ENCODE measurements at regions not wholly inside any gene's neighbourhood (a gene's known extent, or its start where the extent isn't known, plus 50 kb on each side); places are given as distances from the start of the nearest gene placed in this dataset.

DNA sequence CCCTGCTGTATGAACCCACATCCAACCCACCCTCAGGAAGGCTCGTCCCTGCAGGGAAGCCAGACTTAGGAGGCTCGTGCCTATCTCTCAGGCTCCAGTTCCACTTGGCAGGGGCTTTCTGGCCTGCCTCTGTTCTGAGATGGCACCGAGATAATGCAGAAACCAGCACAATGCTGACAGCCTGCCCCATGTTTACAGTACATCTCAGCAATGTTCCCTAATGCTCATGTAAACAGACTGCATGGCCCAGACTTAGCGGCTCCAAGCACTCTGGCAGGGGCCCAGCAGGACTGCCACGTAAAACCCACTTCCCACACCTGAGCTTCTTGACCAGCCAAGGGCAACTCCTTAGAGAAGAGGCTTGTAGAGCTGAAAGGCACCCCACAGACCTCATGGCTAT lies 499.5 kb upstream of the BRINP1 start:
- Histone ChIP-seq H3K9me3 (ENCODE audit: control insufficient read depth in 2 of 2, insufficient read depth in 1 of 2, low read depth in 1 of 2, low read length in 1 of 2) (no peaks in the 10 kb centered on the region), H3K4me1 (ENCODE audit: control insufficient read depth in 3 of 3, insufficient read depth in 2 of 3, low read depth in 1 of 3, low read length in 2 of 3) (no peaks in the 10 kb centered on the region), H3K27me3 (ENCODE audit: control insufficient read depth in 3 of 3, insufficient read depth in 3 of 3, low read length in 3 of 3) (no peaks in the 10 kb centered on the region), H3K36me3 (ENCODE audit: control insufficient read depth in 3 of 3, insufficient read depth in 2 of 3, low read depth in 1 of 3, low read length in 3 of 3) (no peaks in the 10 kb centered on the region), H3K4me3 (ENCODE audit: low read depth in 1 of 3, low read length in 3 of 3) (no peak overlapping the region), H3K27ac (ENCODE audit: low read depth in 1 of 3, low read length in 2 of 3) (no peak overlapping the region)
- WGBS, 3 donors, result 19 to 26% (median 23%) methylated on average over 5 of the region's 5 CpGs
- FAIRE-seq, result no peak
- no peak for DNase-seq

DNA sequence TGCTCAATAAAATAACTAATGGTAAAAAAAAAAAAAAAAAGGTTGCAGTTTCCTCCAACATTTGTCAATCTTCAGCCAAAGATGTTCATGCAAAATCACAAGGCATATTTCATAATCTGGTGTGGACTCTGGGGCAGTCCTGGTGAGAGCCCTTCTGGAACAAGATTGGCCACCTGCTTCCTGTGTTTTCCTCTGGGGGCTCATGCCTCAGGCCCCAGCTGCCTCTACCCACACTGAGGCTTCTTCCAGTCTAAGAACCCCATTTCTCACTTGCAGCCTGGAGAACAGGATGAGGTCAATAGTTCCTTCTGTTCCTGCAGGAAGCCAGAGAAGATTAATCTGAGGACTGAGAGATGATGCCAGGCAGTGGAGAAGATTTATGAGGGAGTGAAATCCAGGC lies 492.6 kb upstream of the BRINP1 start:
- Histone ChIP-seq H3K27ac (ENCODE audit: low read depth in 1 of 3, low read length in 2 of 3) (no peak overlapping the region), H3K36me3 (ENCODE audit: control insufficient read depth in 3 of 3, insufficient read depth in 2 of 3, low read depth in 1 of 3, low read length in 3 of 3) (no peaks in the 10 kb centered on the region), H3K4me3 (ENCODE audit: low read depth in 1 of 3, low read length in 3 of 3) (no peak overlapping the region), H3K27me3 (ENCODE audit: control insufficient read depth in 3 of 3, insufficient read depth in 3 of 3, low read length in 3 of 3) (no peaks in the 10 kb centered on the region), H3K9me3 (ENCODE audit: control insufficient read depth in 2 of 2, insufficient read depth in 1 of 2, low read depth in 1 of 2, low read length in 1 of 2) (no peaks in the 10 kb centered on the region), H3K4me1 (ENCODE audit: control insufficient read depth in 3 of 3, insufficient read depth in 2 of 3, low read depth in 1 of 3, low read length in 2 of 3) (no peaks in the 10 kb centered on the region)
- FAIRE-seq (no peak), DNase-seq (no peak)

DNA sequence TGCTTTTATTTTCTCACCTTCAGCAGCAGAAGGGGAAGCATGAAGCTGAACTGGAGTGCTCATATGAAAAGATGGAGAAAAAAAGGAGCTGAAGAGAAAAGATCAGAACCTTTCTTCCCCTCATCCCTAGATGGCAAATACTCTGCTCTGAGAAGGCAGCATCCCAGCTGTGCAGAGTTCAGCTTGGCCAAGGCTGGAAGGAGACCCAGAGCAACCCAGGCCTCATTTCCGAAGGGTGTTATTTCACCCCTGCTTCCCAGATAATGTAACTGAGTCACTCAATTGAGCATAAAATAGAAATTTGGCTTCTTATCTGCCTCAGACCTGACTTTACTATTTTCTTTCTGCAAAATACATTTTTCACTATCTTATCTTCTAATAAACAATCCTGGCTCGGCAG lies 489.9 kb upstream of the BRINP1 start:
- Histone ChIP-seq H3K4me3 (ENCODE audit: low read depth in 1 of 3, low read length in 3 of 3) (no peak overlapping the region), H3K9me3 (ENCODE audit: control insufficient read depth in 2 of 2, insufficient read depth in 1 of 2, low read depth in 1 of 2, low read length in 1 of 2) (no peaks in the 10 kb centered on the region), H3K27me3 (ENCODE audit: control insufficient read depth in 3 of 3, insufficient read depth in 3 of 3, low read length in 3 of 3) (no peaks in the 10 kb centered on the region), H3K27ac (ENCODE audit: low read depth in 1 of 3, low read length in 2 of 3) (no peak overlapping the region), H3K36me3 (ENCODE audit: control insufficient read depth in 3 of 3, insufficient read depth in 2 of 3, low read depth in 1 of 3, low read length in 3 of 3) (no peaks in the 10 kb centered on the region), H3K4me1 (ENCODE audit: control insufficient read depth in 3 of 3, insufficient read depth in 2 of 3, low read depth in 1 of 3, low read length in 2 of 3) (no peaks in the 10 kb centered on the region)
- no peak for DNase-seq
- no peak for FAIRE-seq
- 60 to 64% (median 61%) methylated on average over 2 of the region's 2 CpGs for WGBS, 3 donors

DNA sequence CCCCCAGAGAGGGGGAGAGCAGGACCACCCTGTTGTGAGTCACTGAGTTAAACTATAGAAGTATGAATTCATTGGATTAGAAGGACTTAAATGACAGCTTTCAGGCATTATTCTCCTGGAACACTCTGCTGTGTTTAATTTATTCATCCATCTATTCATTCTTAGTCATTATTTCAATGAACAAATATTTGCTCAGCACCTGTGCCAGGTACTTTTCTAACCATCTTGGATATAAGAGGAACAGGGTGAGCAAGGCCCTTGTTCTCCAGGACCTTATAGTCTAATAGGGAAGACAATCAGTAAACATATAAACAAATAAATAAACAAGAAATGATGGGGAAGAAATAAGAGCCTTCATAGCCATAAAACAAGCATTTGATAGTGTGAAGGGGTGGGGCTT lies 483.9 kb upstream of the BRINP1 start:
- no peak for FAIRE-seq
- no peak overlapping the region for H3K27ac ChIP-seq (ENCODE audit: low read depth in 1 of 3, low read length in 2 of 3)

DNA sequence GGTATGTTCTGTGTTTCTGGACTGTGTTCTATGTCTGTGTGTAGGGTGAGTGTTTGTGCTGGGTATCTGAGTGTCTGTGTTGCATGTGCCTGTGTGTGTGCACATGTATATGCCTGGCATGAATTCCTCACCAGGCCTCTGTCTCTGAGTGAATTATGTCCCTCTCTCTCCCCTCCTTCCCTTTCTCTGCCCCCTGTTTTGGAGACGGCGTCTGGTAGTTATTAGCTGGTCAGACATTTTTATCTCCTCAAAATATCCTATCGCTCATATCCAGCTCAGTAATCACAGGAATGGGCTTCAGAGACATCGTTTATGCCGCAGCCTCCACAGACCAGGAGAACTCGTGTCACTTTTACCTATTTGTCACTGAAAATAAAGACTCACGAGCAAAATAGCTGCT lies 483.2 kb upstream of the BRINP1 start:
- H3K4me1 ChIP-seq (ENCODE audit: control insufficient read depth in 3 of 3, insufficient read depth in 2 of 3, low read depth in 1 of 3, low read length in 2 of 3), result no peaks in the 10 kb centered on the region
- no peak for FAIRE-seq
- WGBS, 3 donors, result 49 to 64% (median 58%) methylated on average over 7 of the region's 7 CpGs
- H3K9me3 ChIP-seq (ENCODE audit: control insufficient read depth in 2 of 2, insufficient read depth in 1 of 2, low read depth in 1 of 2, low read length in 1 of 2), result no peaks in the 10 kb centered on the region
- no peaks in the 10 kb centered on the region for H3K36me3 ChIP-seq (ENCODE audit: control insufficient read depth in 3 of 3, insufficient read depth in 2 of 3, low read depth in 1 of 3, low read length in 3 of 3)
- no peak for DNase-seq
- no peak overlapping the region for H3K4me3 ChIP-seq (ENCODE audit: low read depth in 1 of 3, low read length in 3 of 3)
- no peak overlapping the region for H3K27ac ChIP-seq (ENCODE audit: low read depth in 1 of 3, low read length in 2 of 3)
- no peaks in the 10 kb centered on the region for H3K27me3 ChIP-seq (ENCODE audit: control insufficient read depth in 3 of 3, insufficient read depth in 3 of 3, low read length in 3 of 3)

More for the DNA sequence above, 483.9 kb upstream of the BRINP1 start:
- Histone ChIP-seq H3K9me3 (ENCODE audit: control insufficient read depth in 2 of 2, insufficient read depth in 1 of 2, low read depth in 1 of 2, low read length in 1 of 2) (no peaks in the 10 kb centered on the region), H3K4me1 (ENCODE audit: control insufficient read depth in 3 of 3, insufficient read depth in 2 of 3, low read depth in 1 of 3, low read length in 2 of 3) (no peaks in the 10 kb centered on the region), H3K36me3 (ENCODE audit: control insufficient read depth in 3 of 3, insufficient read depth in 2 of 3, low read depth in 1 of 3, low read length in 3 of 3) (no peaks in the 10 kb centered on the region), H3K27me3 (ENCODE audit: control insufficient read depth in 3 of 3, insufficient read depth in 3 of 3, low read length in 3 of 3) (no peaks in the 10 kb centered on the region), H3K4me3 (ENCODE audit: low read depth in 1 of 3, low read length in 3 of 3) (no peak overlapping the region)
- DNase-seq, result no peak

DNA sequence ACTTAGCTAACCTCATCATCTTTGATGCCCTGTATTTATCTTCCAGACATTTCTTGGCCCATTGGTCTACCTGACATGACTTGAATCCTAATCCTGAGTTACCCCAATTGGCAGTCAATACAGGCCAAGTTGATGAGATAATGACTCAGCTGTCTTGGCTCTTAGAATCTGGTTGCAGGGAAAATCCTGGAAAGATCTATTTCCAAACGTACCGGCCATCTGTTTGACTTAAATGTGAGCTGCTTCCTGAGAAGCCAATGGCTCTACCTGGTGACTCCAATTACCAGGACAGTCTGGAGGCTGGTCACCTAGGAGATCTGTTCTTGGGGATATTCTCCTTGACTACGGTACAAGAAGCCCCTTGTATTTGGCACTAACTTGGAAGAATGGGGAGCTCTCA lies 475.2 kb upstream of the BRINP1 start:
- no peak for DNase-seq
- Histone ChIP-seq H3K27ac (ENCODE audit: low read depth in 1 of 3, low read length in 2 of 3) (no peak overlapping the region), H3K27me3 (ENCODE audit: control insufficient read depth in 3 of 3, insufficient read depth in 3 of 3, low read length in 3 of 3) (no peaks in the 10 kb centered on the region), H3K36me3 (ENCODE audit: control insufficient read depth in 3 of 3, insufficient read depth in 2 of 3, low read depth in 1 of 3, low read length in 3 of 3) (no peaks in the 10 kb centered on the region), H3K4me3 (ENCODE audit: low read depth in 1 of 3, low read length in 3 of 3) (no peak overlapping the region), H3K9me3 (ENCODE audit: control insufficient read depth in 2 of 2, insufficient read depth in 1 of 2, low read depth in 1 of 2, low read length in 1 of 2) (peaks cover 0 to 4% of the 10 kb centered on the region in 2 donors), H3K4me1 (ENCODE audit: control insufficient read depth in 3 of 3, insufficient read depth in 2 of 3, low read depth in 1 of 3, low read length in 2 of 3) (no peaks in the 10 kb centered on the region)
- 72 to 82% (median 78%) methylated on average over 3 of the region's 3 CpGs for whole genome bisulfite sequencing, 3 donors
- no peak for FAIRE-seq

DNA sequence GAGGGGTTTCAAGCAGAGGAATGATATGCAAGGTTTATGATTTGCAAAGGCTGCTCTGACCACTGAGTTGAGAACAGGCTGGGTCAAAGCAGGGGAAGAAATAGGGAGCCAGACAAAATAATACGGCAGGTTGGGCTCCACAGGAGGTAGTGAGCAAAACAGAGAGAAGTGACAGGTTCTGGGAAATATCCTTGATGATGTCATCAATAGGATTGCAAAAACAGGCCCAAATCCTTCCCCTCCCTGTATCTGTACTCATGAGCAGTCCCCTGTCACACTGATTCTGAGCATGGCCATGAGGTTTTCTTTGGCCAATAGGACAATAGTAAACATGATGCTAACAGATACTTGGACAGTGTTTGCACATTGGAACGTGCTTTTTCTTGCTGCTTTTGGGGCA lies 471.8 kb upstream of the BRINP1 start:
- Histone ChIP-seq H3K27me3 (ENCODE audit: control insufficient read depth in 3 of 3, insufficient read depth in 3 of 3, low read length in 3 of 3) (no peaks in the 10 kb centered on the region), H3K27ac (ENCODE audit: low read depth in 1 of 3, low read length in 2 of 3) (no peak overlapping the region), H3K4me1 (ENCODE audit: control insufficient read depth in 3 of 3, insufficient read depth in 2 of 3, low read depth in 1 of 3, low read length in 2 of 3) (no peaks in the 10 kb centered on the region), H3K4me3 (ENCODE audit: low read depth in 1 of 3, low read length in 3 of 3) (no peak overlapping the region), H3K9me3 (ENCODE audit: control insufficient read depth in 2 of 2, insufficient read depth in 1 of 2, low read depth in 1 of 2, low read length in 1 of 2) (no peaks in the 10 kb centered on the region), H3K36me3 (ENCODE audit: control insufficient read depth in 3 of 3, insufficient read depth in 2 of 3, low read depth in 1 of 3, low read length in 3 of 3) (no peaks in the 10 kb centered on the region)
- DNase-seq (no peak), FAIRE-seq (no peak)
- 44 to 48% (median 46%) methylated on average over 2 of the region's 2 CpGs for WGBS, 3 donors

DNA sequence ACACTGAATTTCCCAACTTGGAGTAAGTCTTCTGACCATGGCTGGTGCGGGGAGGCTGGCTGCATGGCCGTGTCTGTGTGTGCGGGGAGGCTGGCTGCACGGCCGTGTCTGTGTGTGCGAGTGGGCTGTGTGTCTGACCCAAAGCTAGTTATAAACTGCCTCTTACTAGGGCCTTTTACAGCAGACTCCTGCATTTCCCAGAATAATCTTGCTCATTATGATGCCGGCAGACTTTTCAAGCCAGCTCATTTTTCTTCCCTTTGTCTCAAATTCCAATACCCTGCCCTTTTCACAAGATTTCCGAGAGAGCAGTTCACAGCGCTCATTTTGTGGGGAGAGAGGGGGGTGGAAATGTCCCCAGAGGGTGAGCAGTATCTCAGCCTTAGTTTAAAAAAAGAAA lies 470.7 kb upstream of the BRINP1 start:
- no peaks in the 10 kb centered on the region for H3K9me3 ChIP-seq (ENCODE audit: control insufficient read depth in 2 of 2, insufficient read depth in 1 of 2, low read depth in 1 of 2, low read length in 1 of 2)
- no peak overlapping the region for H3K27ac ChIP-seq (ENCODE audit: low read depth in 1 of 3, low read length in 2 of 3)
- H3K4me1 ChIP-seq (ENCODE audit: control insufficient read depth in 3 of 3, insufficient read depth in 2 of 3, low read depth in 1 of 3, low read length in 2 of 3), result no peaks in the 10 kb centered on the region
- no peak overlapping the region for H3K4me3 ChIP-seq (ENCODE audit: low read depth in 1 of 3, low read length in 3 of 3)
- DNase-seq (no peak), FAIRE-seq (no peak)
- no peaks in the 10 kb centered on the region for H3K27me3 ChIP-seq (ENCODE audit: control insufficient read depth in 3 of 3, insufficient read depth in 3 of 3, low read length in 3 of 3)
- H3K36me3 ChIP-seq (ENCODE audit: control insufficient read depth in 3 of 3, insufficient read depth in 2 of 3, low read depth in 1 of 3, low read length in 3 of 3), result no peaks in the 10 kb centered on the region
- WGBS, 3 donors, result 51 to 65% (median 64%) methylated on average over 9 of the region's 9 CpGs

DNA sequence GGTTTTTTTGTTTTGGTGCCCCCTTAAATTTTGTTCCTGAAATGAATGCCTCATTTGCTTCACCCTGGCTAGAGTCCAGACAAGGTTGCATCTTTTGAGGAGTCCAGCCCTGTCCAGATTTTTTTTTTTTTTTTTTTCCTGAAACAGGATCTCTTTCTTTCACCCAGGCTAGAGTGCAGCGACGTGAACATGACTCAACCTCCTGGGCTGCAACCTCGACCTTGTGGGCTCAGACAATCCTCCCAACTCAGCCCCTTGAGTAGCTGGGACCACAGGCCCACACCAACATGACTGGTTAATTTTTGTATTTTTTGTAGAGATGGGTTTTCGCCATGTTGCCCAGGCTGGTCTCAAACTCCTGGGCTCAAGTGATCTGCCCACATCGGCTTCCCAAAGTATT lies 469.0 kb upstream of the BRINP1 start:
- DNase-seq (no peak), FAIRE-seq (no peak)
- H3K4me3 ChIP-seq (ENCODE audit: low read depth in 1 of 3, low read length in 3 of 3), result no peak overlapping the region
- no peaks in the 10 kb centered on the region for H3K9me3 ChIP-seq (ENCODE audit: control insufficient read depth in 2 of 2, insufficient read depth in 1 of 2, low read depth in 1 of 2, low read length in 1 of 2)
- no peaks in the 10 kb centered on the region for H3K27me3 ChIP-seq (ENCODE audit: control insufficient read depth in 3 of 3, insufficient read depth in 3 of 3, low read length in 3 of 3)
- H3K27ac ChIP-seq (ENCODE audit: low read depth in 1 of 3, low read length in 2 of 3), result no peak overlapping the region
- 76 to 79% (median 78%) methylated on average over 5 of the region's 5 CpGs for WGBS, 3 donors
- no peaks in the 10 kb centered on the region for H3K36me3 ChIP-seq (ENCODE audit: control insufficient read depth in 3 of 3, insufficient read depth in 2 of 3, low read depth in 1 of 3, low read length in 3 of 3)
- H3K4me1 ChIP-seq (ENCODE audit: control insufficient read depth in 3 of 3, insufficient read depth in 2 of 3, low read depth in 1 of 3, low read length in 2 of 3), result no peaks in the 10 kb centered on the region

Data from small intestine (tissue), 7 donors.